Activated naive CD4-positive, alpha-beta T cell treated with anti-CD3 and anti-CD28 coated beads, Interleukin-2, amount 50 U/mL, for 72 hours (primary cell): ENCODE measurements at regions not wholly inside any gene's neighbourhood (a gene's known extent, or its start where the extent isn't known, plus 50 kb on each side); places are given as distances from the start of the nearest gene placed in this dataset.

Experiments
- ATAC-seq, 2 donors: fragments of 150-1000 bp; cut with Tn5 transposase; 2 replicates each; pipeline ENCODE4 v1.10.0; 2021; ENCODE audit warnings: mild to moderate bottlenecking in 2 of 2, moderate library complexity in 2 of 2
- DNase-seq, 2 donors: peaks; one replicate each; pipeline ENCODE4 v3.0.0; 2021 to 2022; ENCODE audit warnings: low spot score in 2 of 2
- H3K27ac Mint-ChIP-seq, 2 donors: one replicate each; pipeline ENCODE4 v1.8.0; 2022; ENCODE audit warnings: mild to moderate bottlenecking in 2 of 2, mixed read lengths in 2 of 2
- H3K36me3 Mint-ChIP-seq, 2 donors: one replicate each; pipeline ENCODE4 v1.8.0; 2022; ENCODE audit warnings: mixed read lengths in 2 of 2
- H3K9me3 Mint-ChIP-seq, 2 donors: one replicate each; pipeline ENCODE4 v1.8.0; 2022; ENCODE audit warnings: mixed read lengths in 2 of 2

DNA sequence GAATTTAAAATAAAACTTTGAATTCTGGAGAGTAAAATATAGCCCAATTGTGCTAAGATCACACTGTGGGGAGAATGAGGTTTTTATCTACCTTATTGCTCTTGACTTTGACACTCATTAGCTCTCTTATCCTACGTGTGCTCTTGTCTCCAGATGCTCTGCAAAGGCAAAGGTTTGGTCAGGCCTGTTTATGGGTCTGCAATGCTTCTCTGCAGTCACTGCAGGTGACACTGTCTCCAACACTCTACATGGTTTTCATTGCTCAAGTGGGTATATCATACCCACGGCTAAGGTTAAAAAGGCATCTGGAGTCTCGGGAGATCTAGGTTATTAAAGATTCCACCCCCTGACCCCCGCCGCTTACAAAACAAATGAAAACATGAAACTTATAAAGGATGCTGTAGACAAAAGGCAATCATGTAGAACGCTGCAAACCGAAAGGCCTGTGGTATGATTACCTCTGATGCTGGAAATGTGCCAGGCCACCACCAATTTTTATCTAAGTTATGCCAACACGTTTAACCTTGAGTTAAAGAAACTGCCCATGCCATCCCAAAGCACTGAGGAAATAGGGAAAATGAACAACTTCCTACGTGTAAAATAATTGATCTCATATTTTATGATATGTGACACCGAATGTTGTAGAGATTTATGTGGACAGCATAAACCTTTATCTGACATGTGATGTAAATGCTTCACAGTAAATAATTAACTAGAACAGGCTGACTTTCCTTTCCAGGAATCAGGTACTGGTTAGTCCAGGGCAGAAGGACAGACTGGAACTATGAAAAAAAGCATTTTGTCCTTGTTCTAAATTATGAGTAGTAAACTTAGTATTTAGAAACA, 238.2 kb upstream of the NOX3 start:
- Mint-ChIP-seq H3K27ac (no peak overlapping the region), H3K9me3 (no peaks in the 10 kb centered on the region), H3K36me3 (no peaks in the 10 kb centered on the region)
- DNase-seq, result no peak
- no peak for ATAC-seq

DNA sequence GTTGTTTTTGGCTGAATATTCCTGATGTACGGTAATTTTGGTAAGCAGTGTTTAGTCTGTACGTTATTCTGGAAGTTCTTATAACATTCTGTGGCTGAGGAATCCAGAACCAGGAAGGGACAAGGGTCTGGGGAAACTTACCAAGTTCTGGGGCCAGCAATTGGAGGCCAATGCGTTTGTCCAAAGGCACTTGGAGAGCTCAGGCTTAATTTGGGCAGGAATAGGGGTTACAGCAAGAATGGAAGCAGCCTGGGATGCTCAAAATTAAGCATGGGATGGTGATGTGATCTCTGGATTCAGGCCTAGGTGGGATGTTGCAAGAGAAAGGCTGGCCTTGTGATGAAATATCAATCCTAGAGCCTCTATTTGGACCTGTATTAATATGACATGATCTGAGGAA, 235.2 kb upstream of the NOX3 start:
- Mint-ChIP-seq H3K27ac (no peak overlapping the region), H3K9me3 (no peaks in the 10 kb centered on the region), H3K36me3 (no peaks in the 10 kb centered on the region)
- ATAC-seq (no peak), DNase-seq (no peak)

DNA sequence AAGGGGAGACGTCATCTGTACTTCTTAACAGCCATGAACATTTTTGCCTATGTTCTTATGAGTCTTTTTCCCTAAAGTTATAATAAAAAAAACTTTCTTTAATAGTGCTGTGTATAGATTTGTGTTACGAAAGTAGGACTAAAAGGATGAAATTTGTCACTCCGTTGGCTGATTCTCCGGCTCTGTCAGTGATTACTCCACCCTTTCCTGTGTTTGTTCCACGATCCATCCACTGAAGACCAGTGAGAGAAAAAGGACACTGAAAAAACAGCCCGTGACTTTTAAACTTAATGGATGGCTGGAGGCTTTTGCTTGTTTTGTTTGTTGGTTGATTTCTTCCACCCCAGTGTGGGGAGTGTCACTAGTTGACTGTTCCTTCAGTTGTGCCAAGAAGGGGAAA, 232.0 kb upstream of the NOX3 start:
- ATAC-seq (no peak), DNase-seq (no peak)
- no peaks in the 10 kb centered on the region for H3K9me3 Mint-ChIP-seq
- no peaks in the 10 kb centered on the region for H3K36me3 Mint-ChIP-seq
- no peak overlapping the region for H3K27ac Mint-ChIP-seq

DNA sequence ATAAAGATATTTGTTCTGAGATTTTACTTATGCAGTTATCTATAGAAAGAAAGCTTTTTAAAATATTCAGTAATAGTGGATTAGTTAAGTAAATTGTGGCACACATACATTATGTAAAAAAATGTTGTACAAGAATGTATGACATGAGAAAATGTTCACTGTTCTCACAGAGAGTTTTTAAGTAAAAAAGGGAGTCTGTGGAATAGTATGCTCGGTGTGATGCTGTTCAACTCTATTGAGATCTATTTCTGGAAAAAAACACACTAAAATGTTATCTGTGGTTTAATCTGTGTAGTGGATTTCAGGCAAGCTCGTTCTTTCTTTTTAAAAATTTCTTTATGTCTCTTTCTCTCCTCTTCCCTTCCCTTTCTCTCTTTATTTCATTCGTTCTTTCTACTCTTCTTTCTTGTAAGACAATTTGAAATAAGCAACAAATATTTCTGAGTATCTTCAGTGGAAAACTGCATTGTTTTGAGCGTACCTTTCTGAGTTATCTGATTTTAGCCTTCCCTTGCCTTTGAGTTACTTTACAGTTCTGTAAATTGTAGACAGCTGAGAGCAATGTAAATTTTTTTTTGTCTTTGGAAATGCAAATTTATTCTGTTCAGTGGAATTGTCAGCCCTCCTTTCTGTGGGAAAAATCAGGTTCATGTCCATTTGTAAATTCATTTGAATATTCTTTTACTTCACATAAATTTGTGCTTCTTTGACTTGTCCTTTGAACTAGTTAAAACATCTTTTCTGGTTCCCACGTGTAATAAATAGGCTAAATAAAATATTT, 229.0 kb upstream of the NOX3 start:
- DNase-seq (no peak), ATAC-seq (no peak)
- Mint-ChIP-seq H3K9me3 (no peaks in the 10 kb centered on the region), H3K27ac (no peak overlapping the region), H3K36me3 (no peaks in the 10 kb centered on the region)

DNA sequence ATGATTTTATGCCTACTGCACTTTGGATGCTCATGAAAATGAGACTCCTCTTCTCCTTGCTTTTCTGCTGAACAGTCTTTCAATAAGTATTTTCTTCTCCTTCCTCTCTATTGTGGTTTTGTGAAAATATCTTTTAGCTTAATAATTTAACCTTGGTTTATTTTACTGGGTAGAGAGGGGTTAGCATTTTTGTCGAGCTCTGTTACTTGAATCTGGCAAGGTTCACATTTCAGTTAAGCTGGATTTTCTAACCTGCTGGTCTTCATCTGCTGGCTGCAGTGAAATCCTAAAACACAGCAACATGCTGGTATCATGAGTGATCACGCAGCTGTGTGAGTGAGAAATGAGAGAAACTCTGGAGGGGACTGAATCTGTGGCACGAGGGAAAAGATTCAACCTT, 222.7 kb upstream of the NOX3 start:
- Mint-ChIP-seq H3K9me3 (no peaks in the 10 kb centered on the region), H3K27ac (no peak overlapping the region), H3K36me3 (no peaks in the 10 kb centered on the region)
- DNase-seq (no peak), ATAC-seq (no peak)

DNA sequence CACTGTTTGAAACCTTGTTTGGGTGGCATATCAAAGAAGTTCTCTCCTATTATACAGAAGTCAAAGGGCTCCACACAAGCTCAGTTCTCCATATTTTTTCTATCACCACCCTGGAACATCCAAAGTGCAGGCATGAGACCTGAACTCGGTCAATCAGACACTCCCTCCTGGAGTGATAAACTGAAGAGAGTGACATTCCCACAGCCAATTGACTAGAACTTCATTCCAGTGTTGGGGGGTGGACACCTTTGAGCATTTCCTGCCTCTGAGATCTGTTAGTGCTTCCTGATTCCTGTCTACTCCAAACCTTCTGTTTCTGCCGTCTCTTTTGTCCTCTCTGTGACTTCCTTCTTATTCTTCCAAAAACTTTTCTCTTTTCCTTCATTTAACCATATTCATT, 220.7 kb upstream of the NOX3 start:
- H3K36me3 Mint-ChIP-seq, result no peaks in the 10 kb centered on the region
- H3K9me3 Mint-ChIP-seq, result no peaks in the 10 kb centered on the region
- ATAC-seq, result no peak
- H3K27ac Mint-ChIP-seq, result no peak overlapping the region
- DNase-seq, result no peak

DNA sequence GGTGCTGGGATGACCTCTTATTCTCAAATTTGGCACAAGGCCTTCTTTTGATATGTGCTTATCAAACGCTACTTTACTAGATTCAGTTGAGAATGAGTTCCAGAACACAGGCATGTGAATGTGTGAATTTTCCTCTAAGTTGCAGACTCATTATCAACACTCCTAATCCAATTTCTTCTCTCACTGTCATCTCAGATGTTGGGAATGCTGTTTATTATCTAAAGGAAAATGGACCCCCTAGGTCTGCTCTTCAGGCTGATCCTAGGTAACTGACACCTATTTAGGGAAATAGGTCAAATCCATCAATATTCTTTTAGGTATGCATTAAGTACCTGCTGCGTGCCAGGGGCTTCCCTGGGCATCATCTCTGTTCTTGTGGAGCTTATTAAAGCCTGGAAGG, 215.0 kb upstream of the NOX3 start:
- Mint-ChIP-seq H3K9me3 (no peaks in the 10 kb centered on the region), H3K36me3 (no peaks in the 10 kb centered on the region), H3K27ac (no peak overlapping the region)
- DNase-seq (no peak), ATAC-seq (no peak)

DNA sequence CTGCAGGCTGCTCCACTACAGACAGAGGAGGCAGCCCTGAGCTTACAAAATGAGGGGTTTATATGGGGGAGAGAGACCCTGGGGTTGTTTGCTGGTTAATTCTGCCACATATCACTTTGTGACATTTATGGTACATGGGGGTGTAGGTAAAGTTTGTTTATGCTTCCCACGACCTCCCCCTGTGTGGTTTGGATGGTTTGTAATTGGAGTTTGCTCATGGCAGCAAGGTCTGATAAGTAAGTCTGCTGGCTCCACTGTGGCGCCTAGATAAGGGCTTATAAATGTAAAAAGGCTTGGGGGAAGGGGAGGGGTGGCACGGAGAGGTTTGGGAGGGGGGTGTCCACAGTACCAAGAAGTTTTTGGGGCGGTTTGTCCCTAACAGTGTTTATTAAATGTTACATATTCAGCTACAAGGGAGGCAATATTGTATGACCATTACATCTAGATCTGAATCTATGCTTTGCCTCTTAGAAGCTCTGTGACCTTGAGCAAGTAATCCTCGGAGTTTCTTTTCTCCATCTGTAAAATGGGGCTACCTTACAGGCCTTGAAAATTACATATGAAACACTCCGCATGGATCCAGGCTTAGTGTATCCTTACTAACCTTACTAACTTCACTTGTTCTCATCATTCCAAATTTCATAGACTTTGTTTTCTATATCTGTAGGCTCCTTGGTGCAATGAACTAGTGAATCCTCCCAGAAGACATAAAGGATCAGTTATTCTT, 204.8 kb upstream of the NOX3 start:
- Mint-ChIP-seq H3K36me3 (no peaks in the 10 kb centered on the region), H3K9me3 (peaks cover 2 to 7% of the 10 kb centered on the region in 2 donors), H3K27ac (no peak overlapping the region)
- no peak for ATAC-seq
- no peak for DNase-seq

DNA sequence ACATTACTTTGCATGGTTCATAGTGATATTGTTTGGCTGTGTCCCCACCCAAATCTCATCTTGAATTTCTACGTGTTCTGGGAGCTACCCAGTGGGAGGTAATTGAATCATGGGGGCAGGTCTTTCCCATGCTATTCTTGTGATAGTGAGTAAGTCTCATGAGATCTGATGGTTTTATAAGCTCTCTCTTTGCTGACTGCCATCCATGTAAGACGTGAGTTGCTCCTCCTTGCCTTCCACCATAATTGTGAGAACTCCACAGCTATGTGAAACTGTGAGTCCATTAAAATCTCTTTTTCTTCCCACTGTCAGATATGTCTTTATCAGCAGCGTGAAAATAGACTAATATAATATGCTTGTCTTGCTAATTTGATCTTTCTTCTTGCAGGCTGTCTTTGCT, 200.4 kb upstream of the NOX3 start:
- H3K9me3 Mint-ChIP-seq, result peaks cover 11 to 15% of the 10 kb centered on the region in 2 donors
- no peaks in the 10 kb centered on the region for H3K36me3 Mint-ChIP-seq
- no peak overlapping the region for H3K27ac Mint-ChIP-seq
- no peak for ATAC-seq
- no peak for DNase-seq

DNA sequence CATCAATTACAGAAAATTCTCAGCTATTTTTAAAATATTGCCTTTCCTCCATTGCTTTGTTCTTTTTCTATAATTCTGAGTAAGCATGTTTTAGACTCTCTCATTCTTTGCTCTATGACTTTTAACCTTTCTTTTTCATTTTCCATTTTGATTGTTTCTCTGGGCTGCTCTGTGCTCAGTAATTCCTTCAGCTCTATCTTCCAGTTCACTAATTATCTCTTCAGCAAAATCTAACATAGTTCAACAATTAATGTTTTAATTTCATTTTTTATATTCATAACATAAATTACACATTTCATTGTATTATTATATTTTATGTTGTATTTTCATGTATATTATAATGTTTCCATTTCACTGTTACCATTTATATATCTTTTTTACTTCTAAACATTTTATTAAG, 198.8 kb upstream of the NOX3 start:
- ATAC-seq (no peak), DNase-seq (no peak)
- H3K27ac Mint-ChIP-seq, result no peak overlapping the region
- H3K9me3 Mint-ChIP-seq, result peaks cover 11 to 15% of the 10 kb centered on the region in 2 donors
- no peaks in the 10 kb centered on the region for H3K36me3 Mint-ChIP-seq

DNA sequence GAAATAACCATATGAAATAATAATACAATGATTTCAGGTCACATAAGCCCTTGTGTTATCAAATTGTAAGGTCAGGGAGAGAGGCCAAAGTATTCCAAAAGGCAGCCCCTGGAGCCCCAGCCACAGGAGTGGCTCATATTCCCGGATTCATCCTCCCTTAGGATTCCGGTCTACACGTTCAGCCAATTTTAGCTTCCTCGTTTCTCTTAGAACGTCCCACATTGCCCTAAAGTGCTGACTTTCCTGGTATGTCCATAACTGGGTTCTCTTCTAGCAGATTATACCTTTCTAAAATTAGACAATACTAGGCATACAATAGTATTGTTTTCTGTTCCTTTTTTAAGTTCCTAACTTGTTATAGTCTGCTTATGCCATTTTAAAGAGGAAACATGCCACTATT, 192.7 kb upstream of the NOX3 start:
- no peaks in the 10 kb centered on the region for H3K36me3 Mint-ChIP-seq
- DNase-seq (no peak), ATAC-seq (no peak)
- no peak overlapping the region for H3K27ac Mint-ChIP-seq
- no peaks in the 10 kb centered on the region for H3K9me3 Mint-ChIP-seq

DNA sequence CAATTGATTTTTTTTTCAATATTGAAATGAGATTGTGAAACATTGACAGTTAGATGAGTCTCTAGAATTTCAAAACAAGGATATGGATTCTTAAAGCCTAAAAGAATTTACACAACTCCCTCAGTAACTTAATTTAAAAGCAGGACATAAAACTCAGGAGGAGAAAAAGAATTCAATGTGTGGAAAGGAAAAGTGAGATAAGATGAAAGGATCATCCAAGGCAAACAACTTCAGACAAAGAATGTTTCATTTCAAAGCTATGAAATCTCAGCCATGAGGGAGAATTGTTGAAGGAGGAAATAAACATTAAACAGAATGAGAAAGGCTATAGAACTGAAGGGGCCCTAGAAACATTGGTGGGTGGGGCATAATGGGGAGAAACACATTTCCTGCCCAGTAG, 191.7 kb upstream of the NOX3 start:
- DNase-seq, result no peak
- Mint-ChIP-seq H3K27ac (no peak overlapping the region), H3K36me3 (no peaks in the 10 kb centered on the region), H3K9me3 (no peaks in the 10 kb centered on the region)
- no peak for ATAC-seq

DNA sequence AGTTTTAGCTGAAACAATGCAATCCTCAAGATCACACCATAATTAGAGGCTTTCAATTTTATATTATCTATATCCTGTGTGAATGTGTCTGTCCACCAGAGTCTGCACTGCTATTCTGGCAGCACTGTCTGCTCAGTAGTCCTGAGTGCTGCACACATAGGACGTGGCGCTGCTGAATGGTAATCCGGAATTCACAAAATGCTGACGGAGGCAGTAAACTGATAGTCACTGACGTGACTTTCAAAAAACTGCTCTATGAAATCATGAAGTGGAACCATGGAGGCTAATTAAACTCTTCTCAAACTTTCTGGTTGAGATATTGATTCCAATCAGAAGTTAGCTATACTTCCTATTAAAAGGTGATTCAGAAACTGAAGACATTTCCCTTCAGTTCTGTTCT, 190.8 kb upstream of the NOX3 start:
- Mint-ChIP-seq H3K27ac (no peak overlapping the region), H3K36me3 (no peaks in the 10 kb centered on the region), H3K9me3 (no peaks in the 10 kb centered on the region)
- no peak for ATAC-seq
- DNase-seq, result no peak

DNA sequence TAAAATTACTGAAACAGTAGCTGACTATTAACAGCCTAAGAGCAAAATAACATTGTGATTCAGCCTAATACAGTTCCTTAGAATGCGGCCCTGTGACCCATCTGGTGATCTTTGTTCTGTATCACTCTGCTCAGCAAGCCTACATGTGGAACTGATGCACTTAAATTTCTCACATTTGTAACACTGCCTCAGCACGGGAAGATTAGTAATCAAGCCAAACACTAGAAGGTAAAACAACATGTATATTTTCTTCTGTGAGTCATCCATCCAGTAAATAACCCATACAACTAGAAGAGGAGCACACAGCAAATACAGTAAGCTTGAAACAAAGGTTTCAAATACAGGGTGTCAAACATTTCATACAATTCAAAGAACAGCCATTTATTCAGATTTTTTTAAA, 189.7 kb upstream of the NOX3 start:
- no peaks in the 10 kb centered on the region for H3K9me3 Mint-ChIP-seq
- H3K36me3 Mint-ChIP-seq, result no peaks in the 10 kb centered on the region
- no peak overlapping the region for H3K27ac Mint-ChIP-seq
- DNase-seq (no peak), ATAC-seq (no peak)

DNA sequence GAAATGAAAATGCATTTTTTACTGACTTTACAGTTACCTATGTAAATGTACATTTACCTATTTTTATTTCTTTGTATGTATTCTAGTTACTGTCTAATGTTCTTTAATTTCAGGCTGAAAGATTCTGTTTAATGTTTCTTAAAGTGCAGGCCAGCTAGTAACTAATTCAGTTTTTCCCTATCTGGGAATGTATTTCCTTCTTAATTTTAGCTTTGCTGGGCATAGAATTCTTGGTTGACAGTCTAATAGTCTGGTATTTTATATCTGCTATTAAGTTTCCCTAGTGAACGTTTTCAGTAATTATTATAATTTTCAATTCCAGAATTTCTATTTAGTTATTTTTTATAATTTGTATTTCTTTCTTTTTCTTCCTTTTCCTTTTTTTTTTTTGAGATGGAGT, 186.0 kb upstream of the NOX3 start:
- DNase-seq (no peak), ATAC-seq (no peak)
- Mint-ChIP-seq H3K9me3 (no peaks in the 10 kb centered on the region), H3K36me3 (no peaks in the 10 kb centered on the region), H3K27ac (no peak overlapping the region)

DNA sequence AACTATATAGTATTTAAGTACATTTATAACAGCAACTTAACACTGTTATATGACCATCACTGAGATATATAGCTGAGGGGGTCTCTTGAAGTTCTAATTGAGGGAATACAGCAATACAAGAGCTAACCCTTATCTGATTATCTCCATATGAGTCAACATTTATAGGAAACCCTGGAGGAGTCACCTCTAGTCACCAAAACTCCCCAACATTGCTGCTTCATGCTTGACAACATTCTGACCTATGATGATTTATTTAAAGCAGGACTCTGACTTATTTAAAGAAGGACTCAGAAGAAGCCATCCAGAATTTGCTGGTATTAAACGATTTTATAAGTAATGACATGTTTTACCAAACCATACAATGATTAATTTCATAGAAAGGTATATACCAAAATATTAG, 182.6 kb upstream of the NOX3 start:
- ATAC-seq (no peak), DNase-seq (no peak)
- Mint-ChIP-seq H3K36me3 (no peaks in the 10 kb centered on the region), H3K9me3 (no peaks in the 10 kb centered on the region), H3K27ac (no peak overlapping the region)

DNA sequence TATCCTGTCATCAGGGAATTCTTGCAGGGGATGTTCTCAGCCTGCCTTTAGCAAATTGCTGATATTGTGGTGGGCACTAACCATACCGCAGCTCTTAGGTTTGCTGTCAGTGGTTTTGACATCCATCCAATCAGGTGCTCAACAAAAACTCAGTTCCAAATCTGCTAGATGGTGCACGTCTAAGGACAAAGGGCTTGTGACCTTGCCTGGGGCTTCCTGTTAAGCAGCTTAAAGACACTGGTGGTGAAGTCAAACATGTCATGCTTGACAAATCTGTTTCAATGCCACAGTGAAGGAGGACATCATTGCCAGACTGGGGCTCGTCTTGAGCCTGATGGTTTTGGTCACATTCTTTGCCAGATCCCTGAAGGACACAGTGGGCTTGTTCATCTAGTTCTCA, 179.8 kb upstream of the NOX3 start:
- no peak for DNase-seq
- Mint-ChIP-seq H3K27ac (no peak overlapping the region), H3K36me3 (no peaks in the 10 kb centered on the region), H3K9me3 (peaks cover 0 to 6% of the 10 kb centered on the region in 2 donors)
- ATAC-seq, result no peak
